RWPE2 (cell line): ENCODE measurements at regions not wholly inside any gene's neighbourhood (a gene's known extent, or its start where the extent isn't known, plus 50 kb on each side); places are given as distances from the start of the nearest gene placed in this dataset.
A peak's percentile ranks its signal among the peaks of the same experiment; 100 is the strongest.

Experiments used
- ATAC-seq: fragments of 200-7000 bp; cut with Tn5 transposase; 3 replicates; pipeline ENCODE4 v1.9.1; 2021; ENCODE audit warnings: low read depth
- DNase-seq: peaks from one replicate; pipeline ENCODE4 v3.0.0-alpha.2; 2020; ENCODE audit warnings: low spot score
- H3K27ac ChIP-seq: fragments of 450-650 bp; 2 replicates; pipeline ENCODE4 v1.5.1; 2017; ENCODE audit warnings: mild to moderate bottlenecking; ENCODE audit not compliant: poor library complexity, severe bottlenecking
- H3K27me3 ChIP-seq: fragments of 250-450 bp; sonication (Bioruptor Pico); 2 replicates; pipeline ENCODE4 v1.5.1; 2021; ENCODE audit warnings: mild to moderate bottlenecking, moderate library complexity; ENCODE audit not compliant: insufficient read depth, poor library complexity, severe bottlenecking
- H3K36me3 ChIP-seq: fragments of 250-450 bp; sonication (Bioruptor Pico); 2 replicates; pipeline ENCODE4 v1.5.1; 2020; ENCODE audit warnings: low read depth, mild to moderate bottlenecking, moderate library complexity
- H3K4me1 ChIP-seq: fragments of 250-450 bp; sonication (Bioruptor Pico); 2 replicates; pipeline ENCODE4 v1.5.1; 2021; ENCODE audit warnings: mild to moderate bottlenecking, moderate library complexity; ENCODE audit not compliant: insufficient read depth, poor library complexity, severe bottlenecking
- H3K4me3 ChIP-seq: fragments of 250-450 bp; sonication (Bioruptor Pico); 2 replicates; pipeline ENCODE4 v1.5.1; 2021; ENCODE audit warnings: mild to moderate bottlenecking, moderate library complexity; ENCODE audit not compliant: severe bottlenecking
- H3K9me3 ChIP-seq: fragments of 250-450 bp; sonication (Bioruptor Pico); 2 replicates; pipeline ENCODE4 v1.5.1; 2021; ENCODE audit warnings: mild to moderate bottlenecking, moderate library complexity; ENCODE audit not compliant: severe bottlenecking
- CTCF ChIP-seq: fragments of 450-650 bp; IDR thresholded peaks from one replicate; pipeline ENCODE4 v1.5.1; 2017; ENCODE audit warnings: mild to moderate bottlenecking, moderate library complexity; ENCODE audit not compliant: poor library complexity, severe bottlenecking

- ATAC-seq (no peak), DNase-seq (no peak)
- Histone ChIP-seq H3K27me3 (no peaks in the 10 kb centered on the region), H3K4me1 (no peaks in the 10 kb centered on the region), H3K4me3 (no peak overlapping the region), H3K9me3 (no peaks in the 10 kb centered on the region), H3K27ac (no peak overlapping the region), H3K36me3 (no peaks in the 10 kb centered on the region)
- no peak for TF ChIP-seq CTCF
Measured at GRCh38 chr17:6184508-6184907, 114.3 kb downstream of the WSCD1 start.

GRCh38 chr17:6179017-6179416, 108.8 kb downstream of the WSCD1 start:
- no peak for TF ChIP-seq CTCF
- H3K4me3 ChIP-seq: no peak overlapping the region
- no peak for ATAC-seq
- H3K36me3 ChIP-seq: no peaks in the 10 kb centered on the region
- H3K4me1 ChIP-seq: no peaks in the 10 kb centered on the region
- H3K9me3 ChIP-seq: no peaks in the 10 kb centered on the region
- no peak overlapping the region for H3K27ac ChIP-seq
- no peaks in the 10 kb centered on the region for H3K27me3 ChIP-seq
- DNase-seq: no peak

- no peak for ATAC-seq
- DNase-seq: peak; percentile 26
- Histone ChIP-seq H3K36me3 (no peaks in the 10 kb centered on the region), H3K27ac (no peak overlapping the region), H3K4me3 (no peak overlapping the region), H3K27me3 (peaks cover 1% of the 10 kb centered on the region), H3K4me1 (no peaks in the 10 kb centered on the region), H3K9me3 (no peaks in the 10 kb centered on the region)
- TF ChIP-seq CTCF: no peak
Measured at GRCh38 chr17:6177941-6178694, 107.9 kb downstream of the WSCD1 start.
